ENCODE measurements at regions not wholly inside any gene's neighbourhood (a gene's known extent, or its start where the extent isn't known, plus 50 kb on each side); places are given as distances from the start of the nearest gene placed in this dataset.

DNA sequence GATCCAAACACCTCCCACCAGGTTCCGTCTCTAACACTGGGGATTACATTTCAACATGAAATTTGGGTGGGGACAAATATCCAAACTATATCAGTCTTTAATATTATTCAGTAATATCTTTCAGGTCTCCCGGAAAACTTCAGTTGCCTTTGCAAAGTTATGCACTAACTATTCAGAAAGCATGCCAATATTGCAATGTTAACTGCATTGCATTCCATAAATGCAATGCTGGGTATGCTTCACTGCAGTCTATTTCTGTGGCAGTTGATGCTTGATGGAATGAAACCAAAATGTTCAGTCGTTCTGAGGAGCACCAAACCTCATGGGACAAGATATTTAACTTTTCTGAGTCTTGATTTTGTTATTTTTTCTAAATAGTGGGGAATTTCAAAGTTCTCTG is 147.5 kb downstream of the SLC16A9 start:
- no peaks in the 10 kb centered on the region for H3K36me3 Mint-ChIP-seq (ENCODE audit: low read depth)
- peaks cover 2% of the 10 kb centered on the region for H3K9me3 Mint-ChIP-seq
- H3K27ac Mint-ChIP-seq (ENCODE audit: unreplicated experiment): no peak overlapping the region
- TF ChIP-seq, protein P1, sequence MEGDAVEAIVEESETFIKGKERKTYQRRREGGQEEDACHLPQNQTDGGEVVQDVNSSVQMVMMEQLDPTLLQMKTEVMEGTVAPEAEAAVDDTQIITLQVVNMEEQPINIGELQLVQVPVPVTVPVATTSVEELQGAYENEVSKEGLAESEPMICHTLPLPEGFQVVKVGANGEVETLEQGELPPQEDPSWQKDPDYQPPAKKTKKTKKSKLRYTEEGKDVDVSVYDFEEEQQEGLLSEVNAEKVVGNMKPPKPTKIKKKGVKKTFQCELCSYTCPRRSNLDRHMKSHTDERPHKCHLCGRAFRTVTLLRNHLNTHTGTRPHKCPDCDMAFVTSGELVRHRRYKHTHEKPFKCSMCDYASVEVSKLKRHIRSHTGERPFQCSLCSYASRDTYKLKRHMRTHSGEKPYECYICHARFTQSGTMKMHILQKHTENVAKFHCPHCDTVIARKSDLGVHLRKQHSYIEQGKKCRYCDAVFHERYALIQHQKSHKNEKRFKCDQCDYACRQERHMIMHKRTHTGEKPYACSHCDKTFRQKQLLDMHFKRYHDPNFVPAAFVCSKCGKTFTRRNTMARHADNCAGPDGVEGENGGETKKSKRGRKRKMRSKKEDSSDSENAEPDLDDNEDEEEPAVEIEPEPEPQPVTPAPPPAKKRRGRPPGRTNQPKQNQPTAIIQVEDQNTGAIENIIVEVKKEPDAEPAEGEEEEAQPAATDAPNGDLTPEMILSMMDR (conservative IDR thresholded peaks at IDR 0.05): no peak
- H3K4me3 Mint-ChIP-seq: no peak overlapping the region
- H3K4me1 Mint-ChIP-seq: peaks cover 13% of the 10 kb centered on the region
- H3K27me3 Mint-ChIP-seq (ENCODE audit: low read depth): no peaks in the 10 kb centered on the region
- no peak for DNase-seq (ENCODE audit: low read depth, low spot score)

DNA sequence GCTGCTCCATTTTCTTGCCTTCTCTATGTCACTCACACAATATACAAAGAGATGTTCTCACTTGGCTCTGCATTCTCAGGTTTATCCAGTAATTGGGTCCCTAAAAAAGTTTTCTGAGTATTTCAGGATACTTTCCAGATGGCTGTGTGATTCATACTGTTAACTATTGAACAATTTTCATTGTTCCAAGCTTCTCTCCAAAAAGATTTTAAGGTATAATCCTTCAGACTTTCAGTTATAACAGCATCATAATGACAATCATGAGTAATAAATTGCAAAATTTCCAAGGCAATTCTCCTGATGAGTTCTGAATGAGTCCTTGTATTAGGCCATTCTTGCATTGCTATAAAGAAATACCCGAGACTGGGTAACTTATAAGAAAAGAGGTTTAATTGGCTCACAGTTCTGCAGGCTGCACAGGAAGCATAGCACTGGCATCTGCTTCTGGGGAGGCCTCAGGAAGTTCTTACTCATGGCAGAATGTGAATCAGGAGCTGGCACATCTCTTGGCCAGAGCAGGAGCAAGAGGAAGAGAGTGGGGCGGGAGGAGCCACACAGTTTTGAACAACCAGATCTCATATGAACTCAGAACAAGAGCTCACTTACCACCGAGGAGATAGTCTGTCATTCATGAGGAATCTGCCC is 148.1 kb downstream of the SLC16A9 start:
- Mint-ChIP-seq H3K27me3 (ENCODE audit: low read depth) (no peaks in the 10 kb centered on the region), H3K9me3 (no peaks in the 10 kb centered on the region), H3K4me3 (no peak overlapping the region), H3K27ac (ENCODE audit: unreplicated experiment) (no peak overlapping the region), H3K4me1 (peaks cover 16% of the 10 kb centered on the region), H3K36me3 (ENCODE audit: low read depth) (no peaks in the 10 kb centered on the region)
- DNase-seq (ENCODE audit: low read depth, low spot score): no peak
- TF ChIP-seq, protein P1 (conservative IDR thresholded peaks at IDR 0.05): no peak

DNA sequence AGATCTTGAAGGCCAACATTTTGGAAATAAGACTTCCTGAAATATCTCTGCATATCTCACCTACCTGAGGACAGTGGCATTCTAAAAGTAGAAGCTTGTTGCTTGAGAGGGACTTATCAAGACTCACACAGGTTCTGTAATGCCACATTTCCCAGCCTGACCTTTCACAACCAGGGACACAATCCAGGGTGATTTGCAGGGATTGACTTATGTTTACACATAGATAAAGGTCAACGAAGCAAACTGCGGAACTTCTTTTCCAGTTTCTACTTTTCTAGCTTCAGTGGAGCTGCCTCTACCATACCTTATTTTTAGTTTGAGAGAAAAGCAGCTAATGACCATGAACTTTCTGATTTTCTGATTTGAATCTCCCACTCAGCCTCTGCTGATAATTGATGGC is 148.7 kb downstream of the SLC16A9 start:
- Mint-ChIP-seq H3K27ac (ENCODE audit: unreplicated experiment) (no peak overlapping the region), H3K36me3 (ENCODE audit: low read depth) (no peaks in the 10 kb centered on the region), H3K27me3 (ENCODE audit: low read depth) (no peaks in the 10 kb centered on the region), H3K4me3 (no peak overlapping the region), H3K9me3 (no peaks in the 10 kb centered on the region), H3K4me1 (peaks cover 16% of the 10 kb centered on the region)
- TF ChIP-seq, protein P1 (conservative IDR thresholded peaks at IDR 0.05): no peak
- no peak for DNase-seq (ENCODE audit: low read depth, low spot score)

DNA sequence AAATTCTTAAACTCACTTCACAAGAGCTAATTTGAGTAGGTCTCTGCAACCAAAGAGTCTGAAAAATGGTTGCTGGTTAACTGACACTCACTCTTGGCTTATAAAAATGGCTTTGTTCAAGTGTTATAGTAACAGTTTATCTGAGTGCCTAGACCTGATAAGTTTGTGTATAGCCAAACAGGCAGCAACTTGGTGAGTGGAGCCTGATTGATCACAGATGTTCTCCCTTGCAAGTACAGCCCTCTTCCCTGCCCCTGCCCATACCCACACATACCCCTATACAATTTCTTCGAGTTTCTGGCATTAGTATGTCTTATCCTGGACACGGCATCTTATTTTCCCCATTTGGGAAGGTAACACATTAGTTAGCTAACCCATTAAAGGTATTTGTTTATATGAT is 149.5 kb downstream of the SLC16A9 start:
- H3K4me3 Mint-ChIP-seq: no peak overlapping the region
- H3K36me3 Mint-ChIP-seq (ENCODE audit: low read depth): no peaks in the 10 kb centered on the region
- H3K4me1 Mint-ChIP-seq: peaks cover 16% of the 10 kb centered on the region
- no peaks in the 10 kb centered on the region for H3K9me3 Mint-ChIP-seq
- DNase-seq (ENCODE audit: low read depth, low spot score): no peak
- TF ChIP-seq, protein P1 (conservative IDR thresholded peaks at IDR 0.05): no peak
- peak overlapping the region; percentile 32 for H3K27ac Mint-ChIP-seq (ENCODE audit: unreplicated experiment)
- no peaks in the 10 kb centered on the region for H3K27me3 Mint-ChIP-seq (ENCODE audit: low read depth)

DNA sequence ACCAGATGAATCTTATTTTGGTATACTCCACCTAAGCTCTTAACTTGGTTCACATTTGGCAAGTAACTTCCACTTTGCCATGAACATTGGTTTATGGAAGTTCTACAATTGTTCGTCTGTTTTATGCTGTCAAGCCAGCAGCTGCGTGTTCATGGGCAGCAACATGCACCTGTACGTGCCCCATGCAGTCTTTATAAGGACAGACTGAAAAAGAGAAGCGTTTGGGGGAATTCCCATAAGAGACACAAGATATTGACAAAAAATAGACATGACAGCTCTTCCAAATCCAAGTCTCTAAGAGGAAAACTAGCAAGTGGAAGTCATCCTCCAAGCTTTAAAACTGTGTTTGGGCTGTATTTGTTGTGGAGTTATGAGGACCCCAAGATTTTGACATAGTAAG is 151.6 kb downstream of the SLC16A9 start:
- Mint-ChIP-seq H3K4me3 (no peak overlapping the region), H3K4me1 (peaks cover 35% of the 10 kb centered on the region), H3K9me3 (no peaks in the 10 kb centered on the region), H3K27ac (ENCODE audit: unreplicated experiment) (peak overlapping the region; percentile 2), H3K27me3 (ENCODE audit: low read depth) (no peaks in the 10 kb centered on the region), H3K36me3 (ENCODE audit: low read depth) (no peaks in the 10 kb centered on the region)
- TF ChIP-seq, protein P1 (conservative IDR thresholded peaks at IDR 0.05): no peak
- no peak for DNase-seq (ENCODE audit: low read depth, low spot score)

Data from neural crest cell (in vitro differentiated cells).